ENCODE measurements at regions not wholly inside any gene's neighbourhood (a gene's known extent, or its start where the extent isn't known, plus 50 kb on each side); places are given as distances from the start of the nearest gene placed in this dataset.

GRCh38 chr1:235030919-235031596, 97.6 kb downstream of the TOMM20 start:
- TF ChIP-seq GATA2 (CRISPR knock-in tag; IDR thresholded peaks at IDR 0.05), result no peak
- TF ChIP-seq, protein P1, sequence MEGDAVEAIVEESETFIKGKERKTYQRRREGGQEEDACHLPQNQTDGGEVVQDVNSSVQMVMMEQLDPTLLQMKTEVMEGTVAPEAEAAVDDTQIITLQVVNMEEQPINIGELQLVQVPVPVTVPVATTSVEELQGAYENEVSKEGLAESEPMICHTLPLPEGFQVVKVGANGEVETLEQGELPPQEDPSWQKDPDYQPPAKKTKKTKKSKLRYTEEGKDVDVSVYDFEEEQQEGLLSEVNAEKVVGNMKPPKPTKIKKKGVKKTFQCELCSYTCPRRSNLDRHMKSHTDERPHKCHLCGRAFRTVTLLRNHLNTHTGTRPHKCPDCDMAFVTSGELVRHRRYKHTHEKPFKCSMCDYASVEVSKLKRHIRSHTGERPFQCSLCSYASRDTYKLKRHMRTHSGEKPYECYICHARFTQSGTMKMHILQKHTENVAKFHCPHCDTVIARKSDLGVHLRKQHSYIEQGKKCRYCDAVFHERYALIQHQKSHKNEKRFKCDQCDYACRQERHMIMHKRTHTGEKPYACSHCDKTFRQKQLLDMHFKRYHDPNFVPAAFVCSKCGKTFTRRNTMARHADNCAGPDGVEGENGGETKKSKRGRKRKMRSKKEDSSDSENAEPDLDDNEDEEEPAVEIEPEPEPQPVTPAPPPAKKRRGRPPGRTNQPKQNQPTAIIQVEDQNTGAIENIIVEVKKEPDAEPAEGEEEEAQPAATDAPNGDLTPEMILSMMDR (IDR thresholded peaks at IDR 0.05), result no peak
- TF ChIP-seq ELF1 (IDR thresholded peaks at IDR 0.05), result no peak
- no peak for TF ChIP-seq NRF1 (IDR thresholded peaks at IDR 0.05; ENCODE audit: low read depth, low read length)
- no peak for TF ChIP-seq FOXM1 (IDR thresholded peaks at IDR 0.05; ENCODE audit: low read depth)
- no peak for TF ChIP-seq EP300 (IDR thresholded peaks at IDR 0.05; ENCODE audit: borderline replicate concordance in 1 of 2, low read depth in 1 of 2, low read length in 1 of 2)
- TF ChIP-seq MXI1 (IDR thresholded peaks at IDR 0.05; ENCODE audit: low read depth, low read length), result no peak
- TF ChIP-seq, protein P2, sequence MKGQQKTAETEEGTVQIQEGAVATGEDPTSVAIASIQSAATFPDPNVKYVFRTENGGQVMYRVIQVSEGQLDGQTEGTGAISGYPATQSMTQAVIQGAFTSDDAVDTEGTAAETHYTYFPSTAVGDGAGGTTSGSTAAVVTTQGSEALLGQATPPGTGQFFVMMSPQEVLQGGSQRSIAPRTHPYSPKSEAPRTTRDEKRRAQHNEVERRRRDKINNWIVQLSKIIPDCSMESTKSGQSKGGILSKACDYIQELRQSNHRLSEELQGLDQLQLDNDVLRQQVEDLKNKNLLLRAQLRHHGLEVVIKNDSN (IDR thresholded peaks at IDR 0.05; ENCODE audit: borderline replicate concordance, low read depth), result no peak
- TF ChIP-seq POLR2AphosphoS5 (IDR thresholded peaks at IDR 0.05; ENCODE audit: low read depth, low read length), result no peak

Measured in SK-N-SH (cell line).